ENCODE measurements at regions not wholly inside any gene's neighbourhood (a gene's known extent, or its start where the extent isn't known, plus 50 kb on each side); places are given as distances from the start of the nearest gene placed in this dataset.
A peak's percentile ranks its signal among the peaks of the same experiment; 100 is the strongest.

GRCh38 chr12:126457776-126458175 is 1392.5 kb downstream of the AACS start:
- H3K4me3 ChIP-seq (replicated peaks in 1 of 2; ENCODE audit: low read depth in 2 of 2, low read length in 2 of 2) = no peak overlapping the region
- DNase-seq (ENCODE audit: low read depth in 2 of 2) = no peak

GRCh38 chr12:126464153-126464552 is 1398.9 kb downstream of the AACS start:
- peak; percentile 2 to 24 for DNase-seq (ENCODE audit: low read depth in 2 of 2)
- TF ChIP-seq CTCF (IDR thresholded peaks at IDR 0.05; ENCODE audit: low read depth, low read length) = no peak
- H3K4me3 ChIP-seq (replicated peaks in 1 of 2; ENCODE audit: low read depth in 2 of 2, low read length in 2 of 2) = no peak overlapping the region

More at GRCh38 chr12:126457776-126458175, 1392.5 kb downstream of the AACS start:
- no peak for TF ChIP-seq CTCF (IDR thresholded peaks at IDR 0.05; ENCODE audit: low read depth, low read length)

- no peak overlapping the region for H3K4me3 ChIP-seq (replicated peaks in 1 of 2; ENCODE audit: low read depth in 2 of 2, low read length in 2 of 2)
- TF ChIP-seq CTCF (IDR thresholded peaks at IDR 0.05; ENCODE audit: low read depth, low read length) = no peak
- DNase-seq (ENCODE audit: low read depth in 2 of 2) = no peak
Observed at GRCh38 chr12:126469211-126469610, 1404.0 kb downstream of the AACS start.

DNA sequence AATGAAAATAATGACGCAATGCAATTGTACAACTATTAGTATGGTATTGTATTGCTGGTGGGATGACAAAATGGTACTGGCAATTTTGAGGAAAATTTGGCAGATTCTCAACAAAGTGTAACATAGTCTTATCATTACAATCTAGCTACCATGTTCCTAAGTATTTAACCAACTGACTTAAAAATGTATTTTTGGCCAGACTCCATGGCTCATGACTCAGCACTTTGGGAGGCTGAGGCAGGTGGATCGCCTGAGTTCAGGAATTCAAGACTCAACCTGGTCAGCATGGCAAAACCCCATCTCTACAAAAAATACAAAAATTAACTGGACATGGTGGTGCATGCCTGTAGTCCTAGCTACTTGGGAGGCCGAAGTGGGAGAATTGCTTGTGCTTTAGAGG is 1409.5 kb downstream of the AACS start:
- no peak overlapping the region for H3K4me3 ChIP-seq (replicated peaks in 1 of 2; ENCODE audit: low read depth in 2 of 2, low read length in 2 of 2)
- TF ChIP-seq CTCF (IDR thresholded peaks at IDR 0.05; ENCODE audit: low read depth, low read length) = no peak
- peak in 1 of 2 donors; percentile 7 for DNase-seq (ENCODE audit: low read depth in 2 of 2)

- TF ChIP-seq CTCF (IDR thresholded peaks at IDR 0.05; ENCODE audit: low read depth, low read length) = no peak
- DNase-seq (ENCODE audit: low read depth in 2 of 2) = no peak
- H3K4me3 ChIP-seq (replicated peaks in 1 of 2; ENCODE audit: low read depth in 2 of 2, low read length in 2 of 2) = no peak overlapping the region
Observed at GRCh38 chr12:126480451-126480850, 1415.2 kb downstream of the AACS start.

DNA sequence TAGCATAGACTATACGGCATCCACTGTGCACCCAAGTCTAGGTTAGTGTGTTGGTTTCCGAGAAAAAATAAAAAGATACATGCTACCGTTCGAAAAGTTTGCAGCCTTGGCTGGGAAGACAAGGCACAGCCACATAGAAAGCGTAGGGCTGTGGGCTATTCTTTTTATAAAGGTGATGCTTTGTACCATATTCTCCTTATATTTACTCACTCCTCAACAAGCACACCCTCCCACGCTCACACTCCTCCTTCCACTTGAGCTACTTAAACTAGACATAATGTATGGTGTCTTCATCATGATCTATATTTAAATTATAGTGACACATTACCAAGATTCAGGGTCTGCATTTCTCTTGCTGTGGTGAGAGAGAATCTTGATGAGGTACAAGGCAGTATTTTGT is 1416.5 kb downstream of the AACS start:
- DNase-seq (ENCODE audit: low read depth in 2 of 2) = no peak
- TF ChIP-seq CTCF (IDR thresholded peaks at IDR 0.05; ENCODE audit: low read depth, low read length) = no peak
- H3K4me3 ChIP-seq (replicated peaks in 1 of 2; ENCODE audit: low read depth in 2 of 2, low read length in 2 of 2) = no peak overlapping the region

DNA sequence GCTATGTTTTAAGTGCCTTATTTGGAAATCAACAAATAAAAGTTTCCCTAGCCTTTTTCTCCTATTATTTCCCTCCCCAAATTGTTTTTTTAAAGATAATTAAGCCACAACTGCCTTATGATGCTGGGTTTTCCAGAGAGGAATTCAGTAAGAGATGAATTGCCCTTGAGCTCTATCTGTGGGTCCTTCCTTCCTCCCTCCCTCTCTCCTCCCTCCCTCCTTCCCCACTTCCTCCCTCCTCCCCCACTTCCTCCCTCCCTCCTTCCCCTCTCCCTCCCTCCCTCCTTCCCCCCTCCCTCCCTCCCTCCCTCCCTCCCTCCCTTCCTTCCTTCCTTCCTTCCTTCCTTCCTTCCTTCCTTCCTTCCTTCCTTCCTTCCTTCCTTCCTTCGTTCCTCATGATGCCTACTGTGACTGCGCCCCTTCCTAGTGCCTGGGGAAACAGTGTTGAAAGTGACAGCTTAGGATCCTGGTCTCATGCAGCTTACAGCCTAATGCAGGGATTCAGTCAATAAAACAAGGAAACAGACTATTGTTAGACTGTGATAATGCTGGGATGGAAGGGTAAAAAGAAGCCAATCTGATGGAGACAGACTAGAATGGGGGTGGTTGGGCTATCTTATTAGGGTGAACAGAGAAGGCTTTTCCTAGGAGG is 1417.1 kb downstream of the AACS start:
- TF ChIP-seq CTCF (IDR thresholded peaks at IDR 0.05; ENCODE audit: low read depth, low read length) = no peak
- no peak overlapping the region for H3K4me3 ChIP-seq (replicated peaks in 1 of 2; ENCODE audit: low read depth in 2 of 2, low read length in 2 of 2)
- DNase-seq (ENCODE audit: low read depth in 2 of 2) = no peak

Data from cardiac fibroblast (primary cell).